Body of pancreas (tissue), 4 donors: ENCODE measurements at regions not wholly inside any gene's neighbourhood (a gene's known extent, or its start where the extent isn't known, plus 50 kb on each side); places are given as distances from the start of the nearest gene placed in this dataset.

Source experiments
- CTCF ChIP-seq, 7 experiments: fragments of 450-650 bp in 4 of 7; fragments of 200-600 bp in 3 of 7; sonication (generic) in 3 of 7; IDR thresholded peaks; one replicate each; pipeline ENCODE4 v1.5.1; 2016 to 2019; ENCODE audit warnings: antibody characterized with exemption in 7 of 7
- POLR2A ChIP-seq, 3 donors: fragments of 450-650 bp; IDR thresholded peaks; one replicate each; pipeline ENCODE4 v1.6.1; 2016; ENCODE audit warnings: antibody characterized with exemption in 3 of 3, mild to moderate bottlenecking in 2 of 3

- no peak for TF ChIP-seq CTCF (IDR thresholded peaks at IDR 0.05)
- TF ChIP-seq POLR2A (IDR thresholded peaks at IDR 0.05) = no peak
Observed at GRCh38 chr9:30235564-30235963, 2148.9 kb upstream of the ACO1 start.
